ENCODE measurements at regions not wholly inside any gene's neighbourhood (a gene's known extent, or its start where the extent isn't known, plus 50 kb on each side); places are given as distances from the start of the nearest gene placed in this dataset.

- TF ChIP-seq, protein P1, sequence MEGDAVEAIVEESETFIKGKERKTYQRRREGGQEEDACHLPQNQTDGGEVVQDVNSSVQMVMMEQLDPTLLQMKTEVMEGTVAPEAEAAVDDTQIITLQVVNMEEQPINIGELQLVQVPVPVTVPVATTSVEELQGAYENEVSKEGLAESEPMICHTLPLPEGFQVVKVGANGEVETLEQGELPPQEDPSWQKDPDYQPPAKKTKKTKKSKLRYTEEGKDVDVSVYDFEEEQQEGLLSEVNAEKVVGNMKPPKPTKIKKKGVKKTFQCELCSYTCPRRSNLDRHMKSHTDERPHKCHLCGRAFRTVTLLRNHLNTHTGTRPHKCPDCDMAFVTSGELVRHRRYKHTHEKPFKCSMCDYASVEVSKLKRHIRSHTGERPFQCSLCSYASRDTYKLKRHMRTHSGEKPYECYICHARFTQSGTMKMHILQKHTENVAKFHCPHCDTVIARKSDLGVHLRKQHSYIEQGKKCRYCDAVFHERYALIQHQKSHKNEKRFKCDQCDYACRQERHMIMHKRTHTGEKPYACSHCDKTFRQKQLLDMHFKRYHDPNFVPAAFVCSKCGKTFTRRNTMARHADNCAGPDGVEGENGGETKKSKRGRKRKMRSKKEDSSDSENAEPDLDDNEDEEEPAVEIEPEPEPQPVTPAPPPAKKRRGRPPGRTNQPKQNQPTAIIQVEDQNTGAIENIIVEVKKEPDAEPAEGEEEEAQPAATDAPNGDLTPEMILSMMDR (IDR thresholded peaks at IDR 0.05; ENCODE audit: partially characterized antibody, unreplicated experiment), result peak; percentile 60
- Mint-ChIP-seq H3K9me3 (ENCODE audit: unreplicated experiment) (peaks cover 3% of the 10 kb centered on the region), H3K27me3 (ENCODE audit: unreplicated experiment) (no peaks in the 10 kb centered on the region), H3K4me1 (ENCODE audit: low read depth, unreplicated experiment) (peaks cover 14% of the 10 kb centered on the region), H3K36me3 (ENCODE audit: unreplicated experiment) (peaks cover 4% of the 10 kb centered on the region), H3K27ac (ENCODE audit: unreplicated experiment) (no peak overlapping the region), H3K4me3 (ENCODE audit: unreplicated experiment) (no peak overlapping the region)
- DNase-seq, result no peak
Measured at GRCh38 chr3:78283994-78284393, 1244.1 kb downstream of the ROBO2 start.

DNA sequence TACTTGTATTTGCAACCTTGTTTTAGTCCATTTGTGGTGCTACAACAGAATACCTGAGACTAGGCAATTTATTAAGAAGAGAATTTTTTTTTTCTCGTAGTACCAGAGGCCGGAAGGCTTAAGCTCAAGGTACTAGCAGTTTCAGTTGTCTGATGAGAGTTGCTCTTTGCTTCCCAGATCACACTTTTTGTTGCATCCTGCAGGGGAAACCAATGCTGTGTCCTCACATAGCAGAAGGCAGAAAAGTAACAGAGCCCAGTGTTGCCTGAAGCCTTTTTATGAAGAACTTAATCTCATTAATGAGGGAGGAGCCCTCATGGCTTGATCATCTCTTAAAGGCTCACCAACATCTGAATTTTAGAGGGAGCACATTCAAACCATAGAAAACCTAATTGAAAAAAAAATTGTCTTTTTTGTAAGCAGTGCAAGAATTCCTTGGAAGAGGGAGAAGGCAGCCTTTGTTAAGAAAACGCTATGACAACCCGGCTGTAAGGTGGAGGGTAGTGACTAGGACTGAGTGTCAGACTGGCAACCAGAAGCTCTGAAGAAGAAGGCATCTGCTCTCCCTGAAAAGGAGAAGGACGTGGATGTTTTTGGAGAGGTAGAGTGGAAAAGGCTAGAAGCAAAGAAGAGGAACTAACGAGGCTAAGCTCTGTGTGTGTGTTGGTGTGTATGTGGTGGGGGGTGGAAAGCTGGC lies 1245.3 kb downstream of the ROBO2 start:
- H3K36me3 Mint-ChIP-seq (ENCODE audit: unreplicated experiment), result peaks cover 4% of the 10 kb centered on the region
- peaks cover 3% of the 10 kb centered on the region for H3K9me3 Mint-ChIP-seq (ENCODE audit: unreplicated experiment)
- DNase-seq, result no peak
- H3K4me1 Mint-ChIP-seq (ENCODE audit: low read depth, unreplicated experiment), result peaks cover 14% of the 10 kb centered on the region
- H3K27me3 Mint-ChIP-seq (ENCODE audit: unreplicated experiment), result no peaks in the 10 kb centered on the region
- H3K4me3 Mint-ChIP-seq (ENCODE audit: unreplicated experiment), result no peak overlapping the region
- peak overlapping the region; percentile 62 for H3K27ac Mint-ChIP-seq (ENCODE audit: unreplicated experiment)
- TF ChIP-seq, protein P1 (IDR thresholded peaks at IDR 0.05; ENCODE audit: partially characterized antibody, unreplicated experiment), result no peak

- no peak overlapping the region for H3K4me3 Mint-ChIP-seq (ENCODE audit: unreplicated experiment)
- no peaks in the 10 kb centered on the region for H3K9me3 Mint-ChIP-seq (ENCODE audit: unreplicated experiment)
- peaks cover 4% of the 10 kb centered on the region for H3K36me3 Mint-ChIP-seq (ENCODE audit: unreplicated experiment)
- no peak overlapping the region for H3K27ac Mint-ChIP-seq (ENCODE audit: unreplicated experiment)
- H3K4me1 Mint-ChIP-seq (ENCODE audit: low read depth, unreplicated experiment), result peaks cover 3% of the 10 kb centered on the region
- H3K27me3 Mint-ChIP-seq (ENCODE audit: unreplicated experiment), result no peaks in the 10 kb centered on the region
- no peak for DNase-seq
- TF ChIP-seq, protein P1 (IDR thresholded peaks at IDR 0.05; ENCODE audit: partially characterized antibody, unreplicated experiment), result no peak
Measured at GRCh38 chr3:78287085-78287484, 1247.2 kb downstream of the ROBO2 start.

DNA sequence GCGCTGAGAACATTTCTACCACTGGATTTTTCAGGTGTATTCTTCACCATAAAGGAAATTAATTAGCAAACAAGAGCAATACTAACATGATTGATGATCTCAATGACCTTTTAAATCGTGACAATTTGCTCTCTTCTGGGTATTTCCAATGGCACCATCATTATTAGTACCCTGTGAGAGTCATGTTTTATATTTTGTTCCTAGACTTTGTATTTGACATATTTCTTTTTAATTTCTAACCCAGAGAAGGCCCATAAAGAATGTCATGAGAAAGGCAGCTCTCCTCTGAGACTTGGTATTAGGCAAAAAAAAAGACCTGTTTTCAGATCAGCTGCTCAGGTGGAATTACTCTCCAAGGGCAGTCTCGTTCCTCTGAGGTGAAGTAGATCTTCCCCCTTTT lies 1253.4 kb downstream of the ROBO2 start:
- no peak overlapping the region for H3K4me3 Mint-ChIP-seq (ENCODE audit: unreplicated experiment)
- H3K4me1 Mint-ChIP-seq (ENCODE audit: low read depth, unreplicated experiment), result no peaks in the 10 kb centered on the region
- TF ChIP-seq, protein P1 (IDR thresholded peaks at IDR 0.05; ENCODE audit: partially characterized antibody, unreplicated experiment), result no peak
- no peaks in the 10 kb centered on the region for H3K27me3 Mint-ChIP-seq (ENCODE audit: unreplicated experiment)
- no peak for DNase-seq
- no peaks in the 10 kb centered on the region for H3K9me3 Mint-ChIP-seq (ENCODE audit: unreplicated experiment)
- H3K27ac Mint-ChIP-seq (ENCODE audit: unreplicated experiment), result no peak overlapping the region
- no peaks in the 10 kb centered on the region for H3K36me3 Mint-ChIP-seq (ENCODE audit: unreplicated experiment)

DNA sequence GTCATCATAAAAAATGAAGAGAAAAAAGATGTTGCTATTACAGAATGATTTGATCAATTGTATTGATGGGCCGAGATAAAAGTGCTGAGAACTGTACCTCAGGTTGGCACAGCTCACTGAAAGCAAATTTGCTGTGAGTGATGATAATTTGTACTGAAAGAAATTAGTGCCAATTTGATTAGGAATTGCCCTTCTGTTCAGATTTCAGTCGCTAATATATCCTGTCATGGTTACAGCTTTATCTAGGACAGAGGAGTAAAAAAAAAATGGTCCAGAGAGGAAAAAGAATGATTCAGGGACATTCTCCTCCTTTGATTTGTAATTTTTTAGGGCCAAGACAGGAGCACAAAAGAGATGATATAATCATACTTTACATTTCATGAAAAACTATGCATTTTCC lies 1264.2 kb downstream of the ROBO2 start:
- H3K4me1 Mint-ChIP-seq (ENCODE audit: low read depth, unreplicated experiment), result no peaks in the 10 kb centered on the region
- H3K27ac Mint-ChIP-seq (ENCODE audit: unreplicated experiment), result no peak overlapping the region
- H3K27me3 Mint-ChIP-seq (ENCODE audit: unreplicated experiment), result no peaks in the 10 kb centered on the region
- H3K4me3 Mint-ChIP-seq (ENCODE audit: unreplicated experiment), result no peak overlapping the region
- H3K9me3 Mint-ChIP-seq (ENCODE audit: unreplicated experiment), result no peaks in the 10 kb centered on the region
- H3K36me3 Mint-ChIP-seq (ENCODE audit: unreplicated experiment), result peaks cover 5% of the 10 kb centered on the region
- TF ChIP-seq, protein P1 (IDR thresholded peaks at IDR 0.05; ENCODE audit: partially characterized antibody, unreplicated experiment), result no peak
- DNase-seq, result no peak
